IMR-90 (cell line): ENCODE measurements at regions not wholly inside any gene's neighbourhood (a gene's known extent, or its start where the extent isn't known, plus 50 kb on each side); places are given as distances from the start of the nearest gene placed in this dataset.

Experiments used
- ATAC-seq: fragments of 200-7000 bp; cut with Tn5 transposase; 2 replicates; pipeline ENCODE4 v1.9.1; 2020; ENCODE audit warnings: low read depth, mild to moderate bottlenecking, moderate library complexity
- BruUV-seq: library from RNA; stranded (reverse); fragments of 400-500 nt; replicated peaks from 2 replicates; lab custom pipeline; 2021; lab: Mats Ljungman, UMichigan
- CTCF ChIA-PET: fragments of 300-600 bp; formaldehyde crosslinking; extraction: SDS; loops from one replicate; lab custom pipeline; 2021; ENCODE audit warnings: antibody characterized with exemption; lab: Yijun Ruan, JAX
- POLR2A ChIA-PET: fragments of 300-600 bp; sonication (Branson Sonifier 250); formaldehyde crosslinking; loops from one replicate; lab custom pipeline; 2022; ENCODE audit warnings: antibody characterized with exemption; ENCODE audit not compliant: unreplicated experiment; lab: Charles Lee
- DNase-seq: peaks from one replicate; pipeline ENCODE4 v3.0.0; 2013
- H2AFZ ChIP-seq: replicated peaks from 2 replicates; pipeline ENCODE3; 2013; ENCODE audit warnings: low read length, mild to moderate bottlenecking; ENCODE audit not compliant: poor library complexity
- H2AK5ac ChIP-seq: 2 replicates; pipeline ENCODE4 v1.6.1; 2013; ENCODE audit warnings: low read depth, low read length, inconsistent platforms
- H2AK9ac ChIP-seq: replicated peaks from 2 replicates; pipeline ENCODE3; 2013; ENCODE audit warnings: mild to moderate bottlenecking, low read depth, low read length, moderate library complexity; ENCODE audit not compliant: poor library complexity
- H2BK120ac ChIP-seq: 2 replicates; pipeline ENCODE4 v1.6.1; 2013; ENCODE audit warnings: low read depth, low read length, inconsistent platforms
- H2BK15ac ChIP-seq: 3 replicates; pipeline ENCODE4 v1.6.1; 2013; ENCODE audit warnings: low read depth, low read length, inconsistent platforms
- H2BK20ac ChIP-seq: 2 replicates; pipeline ENCODE4 v1.6.1; 2013; ENCODE audit warnings: low read depth, mild to moderate bottlenecking, inconsistent platforms, low read length, moderate library complexity
- H2BK5ac ChIP-seq: 2 replicates; pipeline ENCODE4 v1.6.1; 2013; ENCODE audit warnings: mild to moderate bottlenecking, low read depth, low read length, inconsistent platforms; ENCODE audit not compliant: poor library complexity, severe bottlenecking
- H3K14ac ChIP-seq: replicated peaks from 2 replicates; pipeline ENCODE4 v1.6.1; 2013; ENCODE audit warnings: low read depth, low read length, inconsistent platforms
- H3K18ac ChIP-seq: 2 replicates; pipeline ENCODE4 v1.6.1; 2013; ENCODE audit warnings: low read depth, low read length, control low read depth
- H3K23ac ChIP-seq: 2 replicates; pipeline ENCODE4 v1.6.1; 2013; ENCODE audit warnings: low read depth, low read length, inconsistent platforms
- H3K27ac ChIP-seq: 2 replicates; pipeline ENCODE4 v1.5.1; 2013; ENCODE audit warnings: mild to moderate bottlenecking, control low read depth, low read length; ENCODE audit not compliant: insufficient read depth
- H3K27me3 ChIP-seq: 2 replicates; pipeline ENCODE4 v1.6.1; 2013; ENCODE audit warnings: low read length; ENCODE audit not compliant: control insufficient read depth, insufficient read depth
- H3K36me3 ChIP-seq: 2 replicates; pipeline ENCODE4 v1.6.1; 2013; ENCODE audit warnings: low read length, mixed read lengths; ENCODE audit not compliant: control insufficient read depth, insufficient read depth
- H3K4ac ChIP-seq: 2 replicates; pipeline ENCODE4 v1.6.1; 2013; ENCODE audit warnings: low read depth, low read length, inconsistent platforms
- H3K4me1 ChIP-seq: 2 replicates; pipeline ENCODE4 v1.6.1; 2013; ENCODE audit warnings: low read length, mixed read lengths; ENCODE audit not compliant: control insufficient read depth, insufficient read depth
- H3K4me2 ChIP-seq: 2 replicates; pipeline ENCODE4 v1.6.1; 2013; ENCODE audit warnings: low read depth, mild to moderate bottlenecking, control low read depth, low read length, moderate library complexity
- H3K4me3 ChIP-seq: 2 replicates; pipeline ENCODE4 v1.5.1; 2013; ENCODE audit warnings: low read depth, mild to moderate bottlenecking, control low read depth, low read length, moderate library complexity; ENCODE audit not compliant: insufficient read depth
- H3K56ac ChIP-seq: 2 replicates; pipeline ENCODE4 v1.6.1; 2013; ENCODE audit warnings: low read length, inconsistent platforms; ENCODE audit not compliant: insufficient read depth; ENCODE audit errors: extremely low read depth
- H3K79me1 ChIP-seq, 2 experiments: 2 replicates each; pipeline ENCODE4 v1.6.1; 2013; ENCODE audit warnings: low read length in 2 of 2, inconsistent platforms in 1 of 2, low read depth in 1 of 2
- H3K9ac ChIP-seq: 2 replicates; pipeline ENCODE4 v1.6.1; 2013; ENCODE audit warnings: low read depth, low read length, control low read depth
- H3K9me1 ChIP-seq: 2 replicates; pipeline ENCODE4 v1.6.1; 2013; ENCODE audit warnings: low read length, inconsistent platforms; ENCODE audit not compliant: insufficient read depth
- H3K9me3 ChIP-seq: 2 replicates; pipeline ENCODE4 v1.6.1; 2013; ENCODE audit warnings: low read length; ENCODE audit not compliant: control insufficient read depth, insufficient read depth
- H4K20me1 ChIP-seq: 2 replicates; pipeline ENCODE4 v1.6.1; 2013; ENCODE audit warnings: low read length, inconsistent platforms; ENCODE audit not compliant: insufficient read depth
- H4K5ac ChIP-seq: 2 replicates; pipeline ENCODE4 v1.6.1; 2013; ENCODE audit warnings: mild to moderate bottlenecking, low read depth, low read length, control low read depth
- H4K8ac ChIP-seq, 2 experiments: 2 replicates each; pipeline ENCODE4 v1.6.1; 2013; ENCODE audit warnings: low read depth in 2 of 2, low read length in 2 of 2, control low read depth in 1 of 2, inconsistent platforms in 1 of 2
- H4K91ac ChIP-seq: 2 replicates; pipeline ENCODE4 v1.6.1; 2013; ENCODE audit warnings: low read depth, low read length, inconsistent platforms; ENCODE audit not compliant: insufficient read depth
- BHLHE40 ChIP-seq: fragments of 150-350 bp; IDR thresholded peaks from 2 replicates; pipeline ENCODE4 v1.6.1; 2016; ENCODE audit warnings: mild to moderate bottlenecking, low read depth, low read length
- CEBPB ChIP-seq: IDR thresholded peaks from 2 replicates; pipeline ENCODE4 v1.6.1; 2012; ENCODE audit warnings: low read depth, low read length, improper control_type of control experiment
- CHD1 ChIP-seq: IDR thresholded peaks from 2 replicates; pipeline ENCODE4 v1.6.1; 2012; ENCODE audit warnings: low read depth, low read length, improper control_type of control experiment
- MAFK ChIP-seq: IDR thresholded peaks from 2 replicates; pipeline ENCODE4 v1.6.1; 2012; ENCODE audit warnings: low read depth, low read length, improper control_type of control experiment
- MAZ ChIP-seq: IDR thresholded peaks from 2 replicates; pipeline ENCODE4 v1.6.1; 2012; ENCODE audit warnings: low read depth, mild to moderate bottlenecking, low read length, improper control_type of control experiment, moderate library complexity, borderline replicate concordance
- MXI1 ChIP-seq: IDR thresholded peaks from 2 replicates; pipeline ENCODE4 v1.6.1; 2012; ENCODE audit warnings: low read depth, mild to moderate bottlenecking, low read length, moderate library complexity, borderline replicate concordance
- NFE2L2 ChIP-seq: fragments of 150-350 bp; IDR thresholded peaks from 2 replicates; pipeline ENCODE4 v1.6.1; 2016; ENCODE audit warnings: low read depth, mild to moderate bottlenecking, low read length
- POLR2A ChIP-seq: IDR thresholded peaks from 2 replicates; pipeline ENCODE4 v1.6.1; 2012; ENCODE audit warnings: mild to moderate bottlenecking, low read depth, low read length
- RAD21 ChIP-seq: IDR thresholded peaks from 2 replicates; pipeline ENCODE4 v1.6.1; 2012; ENCODE audit warnings: low read length, improper control_type of control experiment
- RCOR1 ChIP-seq: IDR thresholded peaks from 2 replicates; pipeline ENCODE4 v1.6.1; 2012; ENCODE audit warnings: mild to moderate bottlenecking, low read length, improper control_type of control experiment; ENCODE audit not compliant: insufficient replicate concordance
- RFX5 ChIP-seq: IDR thresholded peaks from 2 replicates; pipeline ENCODE4 v1.8.0; 2012; ENCODE audit warnings: low read depth, mild to moderate bottlenecking, low read length, moderate library complexity
- WGBS, 2 experiments: methylation state at CpG; one replicate each; pipeline versions ENCODE4 v1.1.5 to v1.1.7; 2013; ENCODE audit warnings: missing lambda C conversion rate in 2 of 2; ENCODE audit not compliant: insufficient read length in 1 of 2; ENCODE audit errors: extremely low coverage in 2 of 2; 5-methylcytosine and 5-hydroxymethylcytosine counted together
- dilution Hi-C: fragments of 300-500 bp; cut with HindIII; formaldehyde crosslinking; loops from one replicate; pipeline ENCODE4 v1.14.3; 2018; ENCODE audit warnings: low sequenced_read_pairs; ENCODE audit not compliant: unreplicated experiment
- in situ Hi-C: fragments of 300-500 bp; cut with MboI; formaldehyde crosslinking; loops from 3 replicates; pipeline ENCODE4 v1.14.3; 2019; ENCODE audit warnings: low sequenced_read_pairs, inconsistent platforms, mixed read lengths
- intact Hi-C: fragments of 100-400 bp; cut with micrococcal nuclease; formaldehyde crosslinking; loops from 2 replicates; pipeline ENCODE4 v1.10.0; 2022
- TF ChIP-seq, protein P1 (sequence below): conservative IDR thresholded peaks from 2 replicates; pipeline ENCODE4 v1.5.1; 2012; ENCODE audit warnings: mild to moderate bottlenecking, low read depth, low read length, improper control_type of control experiment
- TF ChIP-seq, protein P2 (sequence below): fragments of 150-350 bp; IDR thresholded peaks from 2 replicates; pipeline ENCODE4 v1.6.1; 2016; ENCODE audit warnings: low read depth, mild to moderate bottlenecking, low read length, moderate library complexity, borderline replicate concordance
- TF ChIP-seq, protein P3 (sequence below): fragments of 150-350 bp; IDR thresholded peaks from 2 replicates; pipeline ENCODE4 v1.6.1; 2017; ENCODE audit warnings: mild to moderate bottlenecking, antibody characterized with exemption, low read length, low read depth

DNA sequence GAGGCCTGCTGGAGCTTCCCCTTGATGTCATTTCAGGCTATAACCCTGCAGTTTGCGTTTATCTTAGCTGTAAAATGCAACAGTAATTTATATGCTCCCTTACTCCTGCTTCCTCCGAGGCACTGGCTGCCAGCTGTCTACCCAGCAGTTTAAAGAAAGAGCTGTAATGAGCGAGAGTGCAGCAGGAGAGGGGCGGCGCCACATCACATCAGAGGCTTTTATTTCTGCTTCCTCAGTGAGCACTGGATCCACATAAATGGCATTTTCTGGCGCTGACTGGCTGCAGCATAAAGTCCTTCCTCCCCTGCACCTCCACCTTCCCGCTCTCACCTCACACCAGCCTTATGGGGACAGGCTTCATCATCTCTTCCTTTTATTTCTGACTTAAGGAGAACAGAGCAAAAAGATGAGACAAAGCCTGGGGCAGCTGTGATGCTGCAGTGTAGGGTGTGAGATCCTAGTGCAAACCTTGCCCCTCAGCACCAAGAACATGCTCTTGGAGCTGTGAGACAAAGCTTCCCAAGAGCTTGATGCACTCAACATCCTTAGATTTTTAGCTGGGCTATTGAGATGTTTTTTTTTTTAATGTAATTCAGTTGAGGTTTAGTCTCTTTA lies 829.6 kb upstream of the ZNF608 start:
- no peak for DNase-seq
- H3K79me1 ChIP-seq, result no peaks in the 10 kb centered on the region
- intact Hi-C loops (no loop called here), in situ Hi-C loops (no loop called here), dilution Hi-C loops (no loop called here)
- H3K4me3 ChIP-seq, result no peak overlapping the region
- peak overlapping the region; percentile 49; the same call in 1 of the 2 replicates for H2BK120ac ChIP-seq
- WGBS, 2 experiments, result 40% methylated on average over 2 of the region's 7 CpGs; no CpG with 5 or more reads in 1 of the 2 experiments
- H2BK15ac ChIP-seq, result no peak overlapping the region
- no peak overlapping the region for H3K56ac ChIP-seq
- ATAC-seq, result peak; percentile 76
- no peak overlapping the region for H2BK5ac ChIP-seq
- peak overlapping the region; percentile 45; the same call in 1 of the 2 replicates for H3K23ac ChIP-seq
- no TSS peak for BruUV-seq
- H4K91ac ChIP-seq, result no peak overlapping the region
- H3K18ac ChIP-seq, result no peak overlapping the region; the same call in 1 of the 2 replicates
- TF ChIP-seq POLR2A (no peak), BHLHE40 (no peak), MAZ (no peak), MXI1 (no peak), CHD1 (no peak), RAD21 (no peak), MAFK (no peak), NFE2L2 (no peak), CEBPB (no peak), RFX5 (no peak), RCOR1 (no peak)
- TF ChIP-seq, protein P1, sequence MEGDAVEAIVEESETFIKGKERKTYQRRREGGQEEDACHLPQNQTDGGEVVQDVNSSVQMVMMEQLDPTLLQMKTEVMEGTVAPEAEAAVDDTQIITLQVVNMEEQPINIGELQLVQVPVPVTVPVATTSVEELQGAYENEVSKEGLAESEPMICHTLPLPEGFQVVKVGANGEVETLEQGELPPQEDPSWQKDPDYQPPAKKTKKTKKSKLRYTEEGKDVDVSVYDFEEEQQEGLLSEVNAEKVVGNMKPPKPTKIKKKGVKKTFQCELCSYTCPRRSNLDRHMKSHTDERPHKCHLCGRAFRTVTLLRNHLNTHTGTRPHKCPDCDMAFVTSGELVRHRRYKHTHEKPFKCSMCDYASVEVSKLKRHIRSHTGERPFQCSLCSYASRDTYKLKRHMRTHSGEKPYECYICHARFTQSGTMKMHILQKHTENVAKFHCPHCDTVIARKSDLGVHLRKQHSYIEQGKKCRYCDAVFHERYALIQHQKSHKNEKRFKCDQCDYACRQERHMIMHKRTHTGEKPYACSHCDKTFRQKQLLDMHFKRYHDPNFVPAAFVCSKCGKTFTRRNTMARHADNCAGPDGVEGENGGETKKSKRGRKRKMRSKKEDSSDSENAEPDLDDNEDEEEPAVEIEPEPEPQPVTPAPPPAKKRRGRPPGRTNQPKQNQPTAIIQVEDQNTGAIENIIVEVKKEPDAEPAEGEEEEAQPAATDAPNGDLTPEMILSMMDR, result no peak
- TF ChIP-seq, protein P2, sequence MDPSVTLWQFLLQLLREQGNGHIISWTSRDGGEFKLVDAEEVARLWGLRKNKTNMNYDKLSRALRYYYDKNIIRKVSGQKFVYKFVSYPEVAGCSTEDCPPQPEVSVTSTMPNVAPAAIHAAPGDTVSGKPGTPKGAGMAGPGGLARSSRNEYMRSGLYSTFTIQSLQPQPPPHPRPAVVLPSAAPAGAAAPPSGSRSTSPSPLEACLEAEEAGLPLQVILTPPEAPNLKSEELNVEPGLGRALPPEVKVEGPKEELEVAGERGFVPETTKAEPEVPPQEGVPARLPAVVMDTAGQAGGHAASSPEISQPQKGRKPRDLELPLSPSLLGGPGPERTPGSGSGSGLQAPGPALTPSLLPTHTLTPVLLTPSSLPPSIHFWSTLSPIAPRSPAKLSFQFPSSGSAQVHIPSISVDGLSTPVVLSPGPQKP, result no peak
- TF ChIP-seq, protein P3, sequence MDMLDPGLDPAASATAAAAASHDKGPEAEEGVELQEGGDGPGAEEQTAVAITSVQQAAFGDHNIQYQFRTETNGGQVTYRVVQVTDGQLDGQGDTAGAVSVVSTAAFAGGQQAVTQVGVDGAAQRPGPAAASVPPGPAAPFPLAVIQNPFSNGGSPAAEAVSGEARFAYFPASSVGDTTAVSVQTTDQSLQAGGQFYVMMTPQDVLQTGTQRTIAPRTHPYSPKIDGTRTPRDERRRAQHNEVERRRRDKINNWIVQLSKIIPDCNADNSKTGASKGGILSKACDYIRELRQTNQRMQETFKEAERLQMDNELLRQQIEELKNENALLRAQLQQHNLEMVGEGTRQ, result no peak
- H4K5ac ChIP-seq, result no peak overlapping the region
- no peak overlapping the region; a peak in 1 of 4 replicates for H4K8ac ChIP-seq
- H3K36me3 ChIP-seq, result no peaks in the 10 kb centered on the region
- H2BK20ac ChIP-seq, result no peak overlapping the region
- H3K4ac ChIP-seq, result peak overlapping the region; percentile 54; the same call in 1 of the 2 replicates
- peak overlapping the region; percentile 35 for H3K14ac ChIP-seq
- no peaks in the 10 kb centered on the region for H4K20me1 ChIP-seq
- H3K4me2 ChIP-seq, result peak overlapping the region; percentile 34; the same call in 1 of the 2 replicates
- ChIA-PET CTCF (interaction anchor here (0.5 to 1.3 kb wide), 4 partner anchors 11 to 1599 kb away, joined by 3 to 6 read pairs (median 3); no protein-coding TSS in a partner anchor), POLR2A (no interaction called here)
- no peak overlapping the region for H3K9ac ChIP-seq
- H2AFZ ChIP-seq, result peak overlapping the region; percentile 60
- H3K9me3 ChIP-seq, result no peaks in the 10 kb centered on the region
- no peak overlapping the region for H2AK5ac ChIP-seq
- no peaks in the 10 kb centered on the region for H3K9me1 ChIP-seq
- peaks cover 1% of the 10 kb centered on the region; the same call in 1 of the 2 replicates for H3K27me3 ChIP-seq
- no peak overlapping the region for H2AK9ac ChIP-seq
- no peak overlapping the region for H3K27ac ChIP-seq
- H3K4me1 ChIP-seq, result peaks cover 2% of the 10 kb centered on the region; the same call in 1 of the 2 replicates
